ENCODE measurements at regions not wholly inside any gene's neighbourhood (a gene's known extent, or its start where the extent isn't known, plus 50 kb on each side); places are given as distances from the start of the nearest gene placed in this dataset.

GRCh38 chr21:38651570-38651969 is 153.3 kb upstream of the ERG start:
- no peak for FAIRE-seq
- DNase-seq (ENCODE audit: insufficient read length, low spot score), result no peak

- no peak for FAIRE-seq
- no peak for DNase-seq (ENCODE audit: insufficient read length, low spot score)
These were observed 153.3 kb upstream of the ETS2 start for GRCh38 chr21:38652396-38652795.

GRCh38 chr21:38654580-38654979 is 151.1 kb upstream of the ETS2 start:
- no peak for DNase-seq (ENCODE audit: insufficient read length, low spot score)
- FAIRE-seq, result no peak

GRCh38 chr21:38658511-38658910 is 147.2 kb upstream of the ETS2 start:
- no peak for FAIRE-seq
- no peak for DNase-seq (ENCODE audit: insufficient read length, low spot score)

GRCh38 chr21:38659936-38660332 is 145.8 kb upstream of the ETS2 start:
- FAIRE-seq, result no peak
- DNase-seq (ENCODE audit: insufficient read length, low spot score), result no peak

GRCh38 chr21:38660333-38661196 is 145.2 kb upstream of the ETS2 start:
- DNase-seq (ENCODE audit: insufficient read length, low spot score) (no peak), FAIRE-seq (no peak)

- FAIRE-seq, result no peak
- no peak for DNase-seq (ENCODE audit: insufficient read length, low spot score)
These were observed 144.4 kb upstream of the ETS2 start for GRCh38 chr21:38661197-38661871.

- DNase-seq (ENCODE audit: insufficient read length, low spot score) (no peak), FAIRE-seq (no peak)
These were observed 143.7 kb upstream of the ETS2 start for GRCh38 chr21:38661889-38662568.

- FAIRE-seq, result no peak
- no peak for DNase-seq (ENCODE audit: insufficient read length, low spot score)
These were observed 142.4 kb upstream of the ETS2 start for GRCh38 chr21:38663282-38663681.

GRCh38 chr21:38664315-38664714 is 141.4 kb upstream of the ETS2 start:
- FAIRE-seq, result no peak
- no peak for DNase-seq (ENCODE audit: insufficient read length, low spot score)

- no peak for DNase-seq (ENCODE audit: insufficient read length, low spot score)
These were observed 140.9 kb upstream of the ETS2 start for GRCh38 chr21:38664841-38665240.

GRCh38 chr21:38667291-38667870 is 138.3 kb upstream of the ETS2 start:
- no peak for DNase-seq (ENCODE audit: insufficient read length, low spot score)
- no peak for FAIRE-seq

More at GRCh38 chr21:38664841-38665240, 140.9 kb upstream of the ETS2 start:
- FAIRE-seq, result no peak

GRCh38 chr21:38668067-38668466 is 137.7 kb upstream of the ETS2 start:
- FAIRE-seq (no peak), DNase-seq (ENCODE audit: insufficient read length, low spot score) (no peak)

GRCh38 chr21:38668541-38668940 is 137.2 kb upstream of the ETS2 start:
- no peak for FAIRE-seq
- no peak for DNase-seq (ENCODE audit: insufficient read length, low spot score)

- no peak for DNase-seq (ENCODE audit: insufficient read length, low spot score)
- FAIRE-seq, result no peak
These were observed 136.5 kb upstream of the ETS2 start for GRCh38 chr21:38669186-38669585.

GRCh38 chr21:38670861-38671260 is 134.9 kb upstream of the ETS2 start:
- DNase-seq (ENCODE audit: insufficient read length, low spot score) (no peak), FAIRE-seq (no peak)

- no peak for FAIRE-seq
- DNase-seq (ENCODE audit: insufficient read length, low spot score), result no peak
These were observed 134.0 kb upstream of the ETS2 start for GRCh38 chr21:38671773-38672172.

GRCh38 chr21:38675182-38675824 is 130.4 kb upstream of the ETS2 start:
- FAIRE-seq (no peak), DNase-seq (ENCODE audit: insufficient read length, low spot score) (no peak)

GRCh38 chr21:38678827-38679226 is 126.9 kb upstream of the ETS2 start:
- DNase-seq (ENCODE audit: insufficient read length, low spot score), result no peak
- FAIRE-seq, result no peak

- DNase-seq (ENCODE audit: insufficient read length, low spot score) (peak; percentile 34), FAIRE-seq (peak; percentile 14)
These were observed 126.2 kb upstream of the ETS2 start for GRCh38 chr21:38679534-38679933.

- DNase-seq (ENCODE audit: insufficient read length, low spot score) (no peak), FAIRE-seq (no peak)
These were observed 125.3 kb upstream of the ETS2 start for GRCh38 chr21:38680401-38680800.
